ENCODE measurements at regions not wholly inside any gene's neighbourhood (a gene's known extent, or its start where the extent isn't known, plus 50 kb on each side); places are given as distances from the start of the nearest gene placed in this dataset.
A peak's percentile ranks its signal among the peaks of the same experiment; 100 is the strongest.

GRCh38 chr5:72619251-72619650, 112.0 kb upstream of the ZNF366 start:
- intact Hi-C loops (cut with DNase I; ENCODE audit: low total_unique reads): no loop called here
- H3K36me3 ChIP-seq: no peaks in the 10 kb centered on the region
- no peak overlapping the region for H3K27ac ChIP-seq
- H3K4me3 ChIP-seq: no peak overlapping the region
- peaks cover 0 to 4% (median 0%) of the 10 kb centered on the region in 4 donors for H3K4me1 ChIP-seq
- 89 to 97% (median 91%) methylated on average over 2 of the region's 2 CpGs for WGBS, 5 donors
- TF ChIP-seq POLR2A (IDR thresholded peaks at IDR 0.05) (no peak), CTCF (IDR thresholded peaks at IDR 0.05) (no peak), POLR2AphosphoS5 (IDR thresholded peaks at IDR 0.05) (no peak), EP300 (IDR thresholded peaks at IDR 0.05) (no peak)
- no peak for DNase-seq
- no peaks in the 10 kb centered on the region for H3K9me3 ChIP-seq
- H3K27me3 ChIP-seq: no peaks in the 10 kb centered on the region

GRCh38 chr5:72618708-72619107, 111.5 kb upstream of the ZNF366 start:
- WGBS, 5 donors: 74 to 87% (median 83%) methylated on average over 4 of the region's 4 CpGs
- intact Hi-C loops (cut with DNase I; ENCODE audit: low total_unique reads): no loop called here
- no peak overlapping the region for H3K4me3 ChIP-seq
- DNase-seq: no peak
- H3K4me1 ChIP-seq: no peaks in the 10 kb centered on the region
- H3K27me3 ChIP-seq: no peaks in the 10 kb centered on the region
- H3K27ac ChIP-seq: no peak overlapping the region
- no peaks in the 10 kb centered on the region for H3K9me3 ChIP-seq
- H3K36me3 ChIP-seq: no peaks in the 10 kb centered on the region
- TF ChIP-seq EP300 (IDR thresholded peaks at IDR 0.05): no peak
- no peak for TF ChIP-seq POLR2AphosphoS5 (IDR thresholded peaks at IDR 0.05)
- no peak for TF ChIP-seq CTCF (IDR thresholded peaks at IDR 0.05)
- no peak for TF ChIP-seq POLR2A (IDR thresholded peaks at IDR 0.05)

DNA sequence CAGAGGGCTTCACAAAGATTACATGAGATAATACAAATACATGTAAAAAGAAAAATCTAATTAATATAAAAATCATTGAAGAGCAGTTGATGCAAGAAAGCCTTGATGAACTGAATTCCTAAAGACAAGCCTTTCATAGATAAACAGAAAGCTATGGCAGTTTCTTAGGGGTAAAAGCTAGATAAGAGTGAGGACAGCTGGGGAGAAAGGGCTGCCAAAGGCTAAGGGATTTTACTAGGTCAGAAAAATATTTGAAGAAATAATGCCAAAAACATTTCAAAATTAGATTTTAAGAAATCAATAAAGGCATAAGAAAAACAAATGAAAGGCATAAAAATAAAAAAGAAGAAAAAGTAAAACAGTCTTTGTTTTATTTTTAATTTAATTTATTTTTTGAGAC, 107.9 kb upstream of the ZNF366 start:
- H3K9me3 ChIP-seq: no peaks in the 10 kb centered on the region
- no peak for TF ChIP-seq POLR2A (IDR thresholded peaks at IDR 0.05)
- TF ChIP-seq CTCF (IDR thresholded peaks at IDR 0.05): no peak
- TF ChIP-seq EP300 (IDR thresholded peaks at IDR 0.05): no peak
- no peak for TF ChIP-seq POLR2AphosphoS5 (IDR thresholded peaks at IDR 0.05)

DNA sequence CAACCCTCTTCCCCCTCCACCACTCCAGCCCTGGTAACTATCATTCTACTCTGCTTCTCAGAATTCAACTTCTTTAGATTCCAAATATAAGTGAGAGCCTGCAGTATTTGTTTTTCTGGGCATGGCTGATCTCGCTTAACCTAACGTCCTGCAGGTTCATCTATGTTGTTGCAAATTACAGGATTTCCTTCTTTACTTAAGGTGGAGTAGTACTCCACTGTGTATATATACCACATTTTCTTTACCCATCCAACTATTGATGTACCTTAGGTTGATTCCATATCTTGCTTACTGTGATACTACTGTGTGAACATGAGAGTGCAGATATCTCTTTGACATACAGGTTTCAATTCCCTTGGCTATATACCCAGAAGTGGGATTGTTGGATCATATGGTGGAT, 106.3 kb upstream of the ZNF366 start:
- Histone ChIP-seq H3K27me3 (no peaks in the 10 kb centered on the region), H3K9me3 (no peaks in the 10 kb centered on the region), H3K4me1 (peaks cover 0 to 20% (median 9%) of the 10 kb centered on the region in 4 donors), H3K27ac (peak overlapping the region in 1 of 5 donors; percentile 16), H3K36me3 (no peaks in the 10 kb centered on the region), H3K4me3 (no peak overlapping the region)
- 33 to 62% (median 50%) methylated on average over 2 of the region's 2 CpGs for WGBS, 5 donors
- peak in 1 of 2 donors; percentile 40 for DNase-seq
- intact Hi-C loops (cut with DNase I; ENCODE audit: low total_unique reads): no loop called here
- no peak for TF ChIP-seq POLR2AphosphoS5 (IDR thresholded peaks at IDR 0.05)
- no peak for TF ChIP-seq EP300 (IDR thresholded peaks at IDR 0.05)
- TF ChIP-seq POLR2A (IDR thresholded peaks at IDR 0.05): no peak
- TF ChIP-seq CTCF (IDR thresholded peaks at IDR 0.05): no peak

More for the DNA sequence above, 107.9 kb upstream of the ZNF366 start:
- peaks cover 0 to 20% (median 9%) of the 10 kb centered on the region in 4 donors for H3K4me1 ChIP-seq
- H3K27ac ChIP-seq: no peak overlapping the region
- no peaks in the 10 kb centered on the region for H3K27me3 ChIP-seq
- intact Hi-C loops (cut with DNase I; ENCODE audit: low total_unique reads): no loop called here
- no peak for DNase-seq
- no peak overlapping the region for H3K4me3 ChIP-seq
- no peaks in the 10 kb centered on the region for H3K36me3 ChIP-seq
